NCI-H526 (cell line): ENCODE measurements at regions not wholly inside any gene's neighbourhood (a gene's known extent, or its start where the extent isn't known, plus 50 kb on each side); places are given as distances from the start of the nearest gene placed in this dataset.
"Not testable (repeated sequence)": the region's sequence is repeated elsewhere in the genome, so short reads cannot be mapped to it uniquely, and the experiment has no call there.

ENCODE experiments used
- DNase-seq, 2 experiments: peaks; one replicate each; lab custom pipeline; 2025; lab: John Stamatoyannopoulos, UW

GRCh38 chr10:35784751-35785150, 142.7 kb upstream of the FZD8 start:
- no peak for DNase-seq

DNA sequence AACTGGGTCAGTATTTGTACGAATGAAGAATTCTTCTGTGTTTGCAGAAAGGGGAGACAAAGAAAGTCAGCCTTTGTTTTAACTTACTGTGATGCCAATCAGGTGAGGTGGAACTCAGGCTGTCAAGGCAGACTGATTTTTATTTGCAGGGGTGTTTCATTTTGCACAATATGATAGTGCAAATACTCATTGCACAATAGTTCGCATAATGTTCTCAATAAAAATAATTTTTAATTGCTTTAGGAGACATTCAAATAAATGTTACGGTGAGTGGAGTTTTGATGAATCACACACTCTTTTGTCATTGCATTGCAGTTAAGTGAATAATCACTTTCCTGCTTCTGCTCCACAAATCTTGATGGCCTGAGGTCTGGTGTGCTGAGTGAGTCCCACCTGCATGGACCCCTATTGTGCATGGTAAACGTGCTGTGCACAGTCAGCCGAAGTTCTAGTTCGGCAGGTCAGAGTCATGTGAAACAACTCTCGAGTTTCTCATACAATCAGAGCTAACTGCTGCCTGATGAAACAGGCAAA, 141.3 kb upstream of the FZD8 start:
- no peak for DNase-seq

GRCh38 chr10:35781643-35782035, 139.5 kb upstream of the FZD8 start:
- DNase-seq: peak; percentile 0 to 3

- no peak for DNase-seq
Observed at GRCh38 chr10:35780970-35781642, 139.0 kb upstream of the FZD8 start.

GRCh38 chr10:35778306-35778705, 136.2 kb upstream of the FZD8 start:
- DNase-seq: no peak

DNA sequence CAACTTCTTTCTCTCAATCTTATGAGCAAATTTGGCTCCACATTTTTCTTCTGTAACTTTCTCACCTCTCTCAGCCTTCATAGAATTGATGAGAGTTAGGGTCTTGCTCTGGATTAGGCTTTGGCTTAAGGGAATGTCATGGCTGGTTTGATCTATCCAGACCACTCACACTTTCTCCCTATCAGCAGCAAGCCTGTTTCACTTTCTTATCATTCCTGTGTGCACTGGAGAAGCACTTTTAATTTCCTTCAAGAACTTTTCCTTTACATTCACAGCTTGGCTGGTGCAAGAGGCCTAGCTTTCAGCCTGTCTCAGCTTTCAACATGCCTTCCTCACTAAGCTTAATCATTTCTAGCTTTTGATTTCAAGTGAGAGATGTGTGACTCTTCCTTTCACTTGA, 134.5 kb upstream of the FZD8 start:
- DNase-seq: not testable (repeated sequence)

GRCh38 chr10:35774109-35774508, 132.0 kb upstream of the FZD8 start:
- DNase-seq: no peak

DNA sequence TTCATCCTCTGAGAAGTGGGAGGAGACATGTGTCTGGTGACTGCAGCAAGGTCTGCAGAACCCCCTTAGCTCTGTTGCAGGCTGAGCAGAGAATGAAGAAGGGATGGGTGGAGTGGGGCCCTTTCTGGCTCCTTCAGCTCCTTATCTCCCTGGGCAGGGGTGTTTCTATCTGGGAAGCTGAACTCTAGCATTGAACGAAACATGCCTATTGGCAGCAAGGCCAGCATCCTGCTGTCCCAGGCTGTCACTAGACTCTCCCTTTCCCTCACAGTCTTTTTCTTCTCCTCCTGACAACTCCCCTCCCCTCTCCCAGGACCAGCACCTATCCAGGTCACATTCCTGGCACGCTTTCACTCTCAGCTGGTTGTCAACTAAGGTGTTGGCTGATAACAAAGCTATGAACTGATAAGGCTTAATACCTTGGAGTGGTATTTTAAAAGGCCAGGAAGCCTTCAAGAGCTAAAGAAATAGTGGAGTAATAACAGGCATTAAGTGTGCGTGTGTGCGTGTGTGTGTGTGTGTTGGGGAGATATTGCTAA, 128.8 kb upstream of the FZD8 start:
- no peak for DNase-seq

GRCh38 chr10:35769795-35770194, 127.7 kb upstream of the FZD8 start:
- no peak for DNase-seq

GRCh38 chr10:35768731-35769130, 126.6 kb upstream of the FZD8 start:
- no peak for DNase-seq

DNA sequence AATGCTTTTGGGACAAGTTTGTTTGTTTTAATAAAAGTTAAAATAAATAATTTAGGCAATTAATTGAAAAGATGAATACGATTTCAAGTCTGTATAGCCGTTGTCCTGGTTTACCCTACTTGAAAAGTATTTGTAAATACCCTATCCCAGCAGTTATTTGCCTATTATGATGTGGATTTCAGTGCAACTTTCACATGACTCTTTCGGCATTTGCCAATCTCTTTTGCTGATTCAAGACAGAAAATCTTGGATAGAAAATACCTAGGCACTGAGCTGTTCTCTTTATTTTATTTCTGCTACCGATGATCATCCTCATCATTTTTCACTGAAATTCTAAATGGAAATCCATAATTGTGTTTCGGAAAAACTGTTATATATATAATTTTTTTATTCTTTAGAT, 125.9 kb upstream of the FZD8 start:
- DNase-seq: no peak

DNA sequence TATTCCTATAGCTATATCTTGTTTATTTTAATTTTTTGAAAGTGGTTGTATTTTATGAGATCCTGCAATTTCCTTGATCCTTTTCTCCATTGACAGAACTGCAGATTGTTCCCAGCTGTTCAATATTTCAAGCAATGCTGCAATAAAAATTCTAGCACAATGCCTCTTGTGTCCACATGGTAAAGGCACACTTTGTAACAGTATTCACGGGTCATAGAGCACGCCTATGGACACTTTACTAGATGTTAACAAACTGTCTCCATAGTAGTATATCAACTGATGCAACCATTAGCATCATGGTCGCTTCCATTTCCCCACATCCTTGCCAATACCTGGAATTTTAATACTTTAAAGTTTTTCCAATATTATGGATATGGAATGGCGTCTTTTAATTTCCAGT, 123.9 kb upstream of the FZD8 start:
- no peak for DNase-seq

GRCh38 chr10:35765066-35765527, 123.0 kb upstream of the FZD8 start:
- DNase-seq: no peak

GRCh38 chr10:35762311-35763030, 120.4 kb upstream of the FZD8 start:
- no peak for DNase-seq

GRCh38 chr10:35758076-35758475, 116.0 kb upstream of the FZD8 start:
- DNase-seq: no peak

GRCh38 chr10:35754519-35754918, 112.4 kb upstream of the FZD8 start:
- DNase-seq: no peak

- DNase-seq: no peak
Observed at GRCh38 chr10:35752469-35753461, 110.7 kb upstream of the FZD8 start.

GRCh38 chr10:35751347-35751746, 109.3 kb upstream of the FZD8 start:
- DNase-seq: no peak

GRCh38 chr10:35749230-35749629, 107.1 kb upstream of the FZD8 start:
- no peak for DNase-seq

GRCh38 chr10:35745617-35746403, 103.7 kb upstream of the FZD8 start:
- no peak for DNase-seq

GRCh38 chr10:35743851-35744250, 101.8 kb upstream of the FZD8 start:
- no peak for DNase-seq
